Ovary (tissue), 7 donors: ENCODE measurements at regions not wholly inside any gene's neighbourhood (a gene's known extent, or its start where the extent isn't known, plus 50 kb on each side); places are given as distances from the start of the nearest gene placed in this dataset.

Experiments
- DNase-seq, 5 donors: peaks; one replicate each; pipeline ENCODE4 v3.0.0-alpha.2; 2019 to 2020
- H3K27ac ChIP-seq, 2 donors: fragments of 200-600 bp; one replicate each; pipeline versions ENCODE4 v1.5.1 to v1.8.0; 2019 to 2022
- H3K27me3 ChIP-seq: fragments of 200-600 bp; one replicate; pipeline ENCODE4 v1.8.0; 2022
- H3K36me3 ChIP-seq: fragments of 200-600 bp; sonication (generic); one replicate; pipeline ENCODE4 v1.5.1; 2019
- H3K4me1 ChIP-seq: one replicate; pipeline ENCODE4 v1.8.1; 2013; ENCODE audit warnings: mild to moderate bottlenecking, moderate library complexity; ENCODE audit not compliant: insufficient read depth
- H3K4me3 ChIP-seq: fragments of 200-600 bp; sonication (generic); one replicate; pipeline ENCODE4 v1.5.1; 2017
- H3K9me3 ChIP-seq, 2 donors: fragments of 200-600 bp in 1 of 2; sonication (generic) in 1 of 2; one replicate each; pipeline versions ENCODE4 v1.5.1 to v1.8.1; 2013 to 2019; ENCODE audit warnings: mild to moderate bottlenecking in 1 of 2, moderate library complexity in 1 of 2
- CTCF ChIP-seq, 3 donors: fragments of 450-650 bp in 2 of 3; fragments of 200-600 bp in 1 of 3; IDR thresholded peaks; one replicate each; pipeline versions ENCODE4 v1.5.1 to v1.8.0; 2016 to 2022; ENCODE audit warnings: antibody characterized with exemption in 3 of 3, mild to moderate bottlenecking in 1 of 3
- EP300 ChIP-seq: sonication (generic); formaldehyde crosslinking; IDR thresholded peaks from one replicate; pipeline ENCODE4 v1.6.1; 2017; ENCODE audit warnings: antibody characterized with exemption
- POLR2A ChIP-seq: fragments of 450-650 bp; IDR thresholded peaks from one replicate; pipeline ENCODE4 v1.6.1; 2017; ENCODE audit warnings: antibody characterized with exemption, mild to moderate bottlenecking, moderate library complexity
- WGBS, 3 donors: extraction: QIAGEN DNeasy Blood & Tissue Kit in 1 of 3; methylation state at CpG; one replicate each; pipeline versions ENCODE4 v1.1.5 to v1.1.7; 2013 to 2017; 5-methylcytosine and 5-hydroxymethylcytosine counted together
- intact Hi-C, 4 donors: fragments of 100-400 bp; cut with DNase I; formaldehyde crosslinking; loops; one replicate each; pipeline versions ENCODE4 v1.11.0 to v1.15.1; 2022 to 2023
- donor health status: DM: no; HTN: no; CAD: no; lungs with moderate emphysema.
- donor health status: DM: no; HTN: no; CAD: no.
- donor health status: Bipolar disorder and iron deficiency.
- donor health status: DM: no; HTN: no; CAD: no.
- donor health status: DM: yes; HTN: yes; CAD: no.

GRCh38 chr4:133000012-133000411, 149.1 kb upstream of the PCDH10 start:
- TF ChIP-seq EP300: no peak
- TF ChIP-seq CTCF (IDR thresholded peaks at IDR 0.05): no peak
- no peak for TF ChIP-seq POLR2A
- H3K36me3 ChIP-seq: no peaks in the 10 kb centered on the region
- WGBS, 3 donors: 21 to 33% (median 21%) methylated on average over 3 of the region's 3 CpGs
- no peaks in the 10 kb centered on the region for H3K4me1 ChIP-seq
- H3K4me3 ChIP-seq: no peak overlapping the region
- intact Hi-C loops: no loop called here
- H3K27ac ChIP-seq: no peak overlapping the region
- DNase-seq: no peak
- H3K9me3 ChIP-seq: no peaks in the 10 kb centered on the region
- H3K27me3 ChIP-seq: no peaks in the 10 kb centered on the region

- TF ChIP-seq CTCF (IDR thresholded peaks at IDR 0.05): no peak
- TF ChIP-seq POLR2A: no peak
- TF ChIP-seq EP300: no peak
- Histone ChIP-seq H3K4me3 (no peak overlapping the region), H3K27me3 (no peaks in the 10 kb centered on the region), H3K4me1 (no peaks in the 10 kb centered on the region), H3K27ac (no peak overlapping the region), H3K9me3 (no peaks in the 10 kb centered on the region), H3K36me3 (no peaks in the 10 kb centered on the region)
- WGBS, 3 donors: 93 to 97% (median 95%) methylated on average over 6 of the region's 6 CpGs
- DNase-seq: no peak
- intact Hi-C loops: no loop called here
Observed at GRCh38 chr4:133003169-133003568, 145.9 kb upstream of the PCDH10 start.

DNA sequence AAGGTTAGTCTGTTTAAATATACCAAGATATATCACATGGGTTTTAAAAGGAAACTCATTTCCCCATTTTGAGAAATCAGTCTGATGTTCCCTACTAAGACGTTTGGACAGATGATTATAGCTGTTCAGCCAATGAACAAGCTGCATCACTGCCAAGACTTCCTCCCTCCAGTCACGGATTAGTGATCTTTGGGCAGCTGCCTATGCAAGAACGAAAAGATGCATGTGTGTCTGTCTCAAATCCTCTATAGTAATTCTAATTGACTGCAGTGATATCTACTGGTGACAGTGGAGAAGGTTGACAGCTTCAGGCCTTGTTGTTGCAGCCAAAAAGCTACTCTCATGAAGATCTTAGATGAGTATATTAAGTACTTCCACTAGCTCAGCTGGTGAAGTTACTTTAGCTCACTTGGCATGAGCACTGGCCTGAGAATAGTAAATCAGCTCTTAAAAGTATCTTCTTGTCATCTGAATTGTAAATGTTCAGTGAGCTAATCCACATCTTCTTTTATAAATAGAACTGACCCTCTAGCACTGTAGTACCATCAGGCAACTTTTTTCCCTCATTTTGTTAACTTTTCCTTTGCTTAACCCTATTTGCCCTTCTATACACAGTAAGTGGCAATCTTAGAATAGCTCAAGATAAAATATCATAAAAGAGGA, 134.5 kb upstream of the PCDH10 start:
- no peak overlapping the region for H3K27ac ChIP-seq
- no peaks in the 10 kb centered on the region for H3K9me3 ChIP-seq
- no peaks in the 10 kb centered on the region for H3K27me3 ChIP-seq
- H3K36me3 ChIP-seq: no peaks in the 10 kb centered on the region
- no peak overlapping the region for H3K4me3 ChIP-seq
- intact Hi-C loops: no loop called here
- WGBS, 3 donors: 30 to 36% (median 33%) methylated on average over 3 of the region's 3 CpGs
- no peak for DNase-seq
- H3K4me1 ChIP-seq: no peaks in the 10 kb centered on the region
- TF ChIP-seq POLR2A (no peak), CTCF (IDR thresholded peaks at IDR 0.05) (no peak), EP300 (no peak)

DNA sequence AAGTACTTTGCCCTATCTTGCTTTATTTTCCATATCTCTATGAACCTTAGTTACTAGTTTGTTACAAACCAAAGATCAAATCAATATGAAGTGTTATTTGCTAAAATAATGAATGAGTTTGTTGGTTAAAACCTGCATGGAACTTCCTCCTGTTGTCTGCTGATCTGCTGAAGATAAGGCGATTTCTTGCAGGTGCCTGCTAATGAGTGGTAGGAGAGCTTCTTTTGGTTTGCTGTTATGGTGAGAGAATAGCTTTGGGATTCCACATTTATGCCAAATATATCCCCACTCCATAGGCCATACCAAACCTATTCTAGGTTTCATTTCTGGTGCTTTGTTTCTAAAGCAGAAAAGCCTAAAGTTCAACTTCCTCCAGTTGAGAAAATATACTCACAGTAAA, 103.8 kb upstream of the PCDH10 start:
- TF ChIP-seq EP300 (no peak), POLR2A (no peak), CTCF (IDR thresholded peaks at IDR 0.05) (no peak)
- no peaks in the 10 kb centered on the region for H3K27me3 ChIP-seq
- no peak overlapping the region for H3K4me3 ChIP-seq
- H3K36me3 ChIP-seq: no peaks in the 10 kb centered on the region
- no peaks in the 10 kb centered on the region for H3K9me3 ChIP-seq
- 88 to 98% (median 88%) methylated on average over 1 of the region's 1 CpG for WGBS, 3 donors
- no peak overlapping the region for H3K27ac ChIP-seq
- intact Hi-C loops: no loop called here
- DNase-seq: no peak
- no peaks in the 10 kb centered on the region for H3K4me1 ChIP-seq
